Activated CD8-positive, alpha-beta T cell treated with anti-CD3 and anti-CD28 coated beads for 36 hours (primary cell): ENCODE measurements at regions not wholly inside any gene's neighbourhood (a gene's known extent, or its start where the extent isn't known, plus 50 kb on each side); places are given as distances from the start of the nearest gene placed in this dataset.

Experiments used
- ATAC-seq: fragments of 200-7000 bp; cut with Tn5 transposase; one replicate; pipeline ENCODE4 v1.10.0; 2021; ENCODE audit warnings: mild to moderate bottlenecking, moderate library complexity
- CTCF ChIA-PET: fragments of 350-600 bp; sonication (Branson Sonifier 250); formaldehyde crosslinking; loops from one replicate; lab custom pipeline; 2021; ENCODE audit warnings: antibody characterized with exemption; lab: Charles Lee
- POLR2A ChIA-PET: fragments of 350-600 bp; sonication (Branson Sonifier 250); formaldehyde crosslinking; loops from one replicate; lab custom pipeline; 2021; ENCODE audit warnings: antibody characterized with exemption; lab: Charles Lee
- DNase-seq: peaks from one replicate; pipeline ENCODE4 v3.0.0-alpha.2; 2020
- H3K27ac Mint-ChIP-seq: one replicate; pipeline ENCODE4 v1.8.0; 2021; ENCODE audit warnings: mild to moderate bottlenecking, mixed read lengths
- H3K27me3 Mint-ChIP-seq: one replicate; pipeline ENCODE4 v1.8.0; 2021; ENCODE audit warnings: mixed read lengths
- H3K36me3 Mint-ChIP-seq: one replicate; pipeline ENCODE4 v1.8.0; 2021; ENCODE audit warnings: low read depth, mixed read lengths
- H3K4me1 Mint-ChIP-seq: one replicate; pipeline ENCODE4 v1.8.0; 2021; ENCODE audit warnings: low read depth, mixed read lengths
- H3K4me3 Mint-ChIP-seq: one replicate; pipeline ENCODE4 v1.8.0; 2021; ENCODE audit warnings: mild to moderate bottlenecking, moderate library complexity, mixed read lengths
- H3K9me3 Mint-ChIP-seq: one replicate; pipeline ENCODE4 v1.8.0; 2021; ENCODE audit warnings: mixed read lengths
- CTCF ChIP-seq: fragments of 200-600 bp; IDR thresholded peaks from one replicate; pipeline ENCODE4 v1.8.0; 2022; ENCODE audit warnings: antibody characterized with exemption, mild to moderate bottlenecking
- intact Hi-C: fragments of 100-400 bp; cut with micrococcal nuclease; formaldehyde crosslinking; loops from one replicate; pipeline ENCODE4 v1.10.0; 2022

GRCh38 chr12:13587721-13588390, 391.3 kb downstream of the EMP1 start:
- peaks cover 4% of the 10 kb centered on the region for H3K4me1 Mint-ChIP-seq
- ATAC-seq (no peak), DNase-seq (no peak)
- H3K9me3 Mint-ChIP-seq = no peaks in the 10 kb centered on the region
- no peak overlapping the region for H3K4me3 Mint-ChIP-seq
- peaks cover 7% of the 10 kb centered on the region for H3K27me3 Mint-ChIP-seq
- intact Hi-C loops = no loop called here
- no peak overlapping the region for H3K27ac Mint-ChIP-seq
- ChIA-PET CTCF (interaction anchor here (1.3 kb wide), 1 partner anchor 12 kb away, joined by 4 read pairs; no protein-coding TSS in a partner anchor), POLR2A (interaction anchor here (0.6 kb wide), 1 partner anchor 9 kb away, joined by 3 read pairs; no protein-coding TSS in a partner anchor)
- no peak for TF ChIP-seq CTCF
- no peaks in the 10 kb centered on the region for H3K36me3 Mint-ChIP-seq

- H3K4me3 Mint-ChIP-seq = no peak overlapping the region
- ChIA-PET POLR2A (no interaction called here), CTCF (no interaction called here)
- ATAC-seq (no peak), DNase-seq (no peak)
- no peaks in the 10 kb centered on the region for H3K36me3 Mint-ChIP-seq
- TF ChIP-seq CTCF = no peak
- intact Hi-C loops = no loop called here
- H3K4me1 Mint-ChIP-seq = no peaks in the 10 kb centered on the region
- H3K27ac Mint-ChIP-seq = no peak overlapping the region
- no peaks in the 10 kb centered on the region for H3K9me3 Mint-ChIP-seq
- peaks cover 6% of the 10 kb centered on the region for H3K27me3 Mint-ChIP-seq
Measured at GRCh38 chr12:13586361-13586760, 389.8 kb downstream of the EMP1 start.

- TF ChIP-seq CTCF = no peak
- ATAC-seq (no peak), DNase-seq (no peak)
- H3K4me1 Mint-ChIP-seq = no peaks in the 10 kb centered on the region
- no peak overlapping the region for H3K27ac Mint-ChIP-seq
- H3K27me3 Mint-ChIP-seq = peaks cover 2% of the 10 kb centered on the region
- intact Hi-C loops = no loop called here
- CTCF ChIA-PET = no interaction called here
- POLR2A ChIA-PET = interaction anchor here (1.1 kb wide), 1 partner anchor 10 kb away, joined by 4 read pairs; no protein-coding TSS in a partner anchor
- H3K9me3 Mint-ChIP-seq = no peaks in the 10 kb centered on the region
- H3K36me3 Mint-ChIP-seq = no peaks in the 10 kb centered on the region
- H3K4me3 Mint-ChIP-seq = no peak overlapping the region
Measured at GRCh38 chr12:13584541-13584940, 388.0 kb downstream of the EMP1 start.

- no peak for TF ChIP-seq CTCF
- ATAC-seq (no peak), DNase-seq (no peak)
- Mint-ChIP-seq H3K4me1 (no peaks in the 10 kb centered on the region), H3K4me3 (no peak overlapping the region), H3K9me3 (no peaks in the 10 kb centered on the region), H3K27me3 (peaks cover 2% of the 10 kb centered on the region), H3K27ac (no peak overlapping the region), H3K36me3 (no peaks in the 10 kb centered on the region)
- CTCF ChIA-PET = no interaction called here
- POLR2A ChIA-PET = interaction anchor here (1.1 kb wide), 1 partner anchor 9 kb away, joined by 4 read pairs; no protein-coding TSS in a partner anchor
- intact Hi-C loops = no loop called here
Measured at GRCh38 chr12:13583630-13584029, 387.1 kb downstream of the EMP1 start.

GRCh38 chr12:13582421-13582820, 385.9 kb downstream of the EMP1 start:
- Mint-ChIP-seq H3K4me1 (no peaks in the 10 kb centered on the region), H3K36me3 (no peaks in the 10 kb centered on the region), H3K4me3 (no peak overlapping the region), H3K27me3 (peaks cover 2% of the 10 kb centered on the region), H3K9me3 (no peaks in the 10 kb centered on the region), H3K27ac (no peak overlapping the region)
- DNase-seq = no peak
- intact Hi-C loops = no loop called here
- TF ChIP-seq CTCF = no peak
- CTCF ChIA-PET = interaction anchor here (1.0 to 1.4 kb wide), 2 partner anchors 47 to 585 kb away, joined by 3 read pairs; no protein-coding TSS in a partner anchor
- no peak for ATAC-seq
- POLR2A ChIA-PET = no interaction called here
